Natural killer cell (primary cell): ENCODE measurements at regions not wholly inside any gene's neighbourhood (a gene's known extent, or its start where the extent isn't known, plus 50 kb on each side); places are given as distances from the start of the nearest gene placed in this dataset.

Source experiments
- ATAC-seq, 3 donors: fragments of 150-1000 bp in 2 of 3; fragments of 200-7000 bp in 1 of 3; cut with Tn5 transposase; 1 replicate in 1 of 3; 2 replicates in 2 of 3; pipeline ENCODE4 v1.10.0; 2021; ENCODE audit warnings: mild to moderate bottlenecking in 2 of 3, moderate library complexity in 2 of 3
- DNase-seq, 2 donors: peaks; one replicate each; pipeline versions ENCODE4 v3.0.0 to v3.0.0-alpha.2; 2013 to 2021; ENCODE audit warnings: mixed read lengths in 1 of 2
- H3K27ac ChIP-seq: one replicate; pipeline ENCODE4 v1.5.1; 2013; ENCODE audit warnings: mild to moderate bottlenecking, low read length
- H3K27me3 ChIP-seq: one replicate; pipeline ENCODE4 v1.6.1; 2013; ENCODE audit warnings: low read length; ENCODE audit not compliant: control insufficient read depth, insufficient read depth
- H3K36me3 ChIP-seq: one replicate; pipeline ENCODE4 v1.6.1; 2013; ENCODE audit warnings: low read length; ENCODE audit not compliant: control insufficient read depth, insufficient read depth
- H3K4me1 ChIP-seq: one replicate; pipeline ENCODE4 v1.6.1; 2013; ENCODE audit warnings: low read length; ENCODE audit not compliant: control insufficient read depth, insufficient read depth
- H3K4me3 ChIP-seq: one replicate; pipeline ENCODE4 v1.5.1; 2013; ENCODE audit warnings: low read length
- H3K9me3 ChIP-seq: one replicate; pipeline ENCODE4 v1.6.1; 2013; ENCODE audit warnings: low read length; ENCODE audit not compliant: control insufficient read depth, insufficient read depth
- H3K27ac Mint-ChIP-seq, 2 donors: one replicate each; pipeline ENCODE4 v1.8.0; 2022; ENCODE audit warnings: mild to moderate bottlenecking in 2 of 2, mixed read lengths in 2 of 2, moderate library complexity in 1 of 2
- H3K27me3 Mint-ChIP-seq, 2 donors: one replicate each; pipeline ENCODE4 v1.8.0; 2022; ENCODE audit warnings: low read depth in 2 of 2, mixed read lengths in 2 of 2
- H3K36me3 Mint-ChIP-seq: one replicate; pipeline ENCODE4 v1.8.0; 2022; ENCODE audit warnings: mixed read lengths
- H3K4me1 Mint-ChIP-seq, 2 donors: one replicate each; pipeline ENCODE4 v1.8.0; 2022; ENCODE audit warnings: mixed read lengths in 2 of 2
- H3K4me3 Mint-ChIP-seq: one replicate; pipeline ENCODE4 v1.8.0; 2022; ENCODE audit warnings: mild to moderate bottlenecking, moderate library complexity, mixed read lengths
- H3K9me3 Mint-ChIP-seq, 2 donors: one replicate each; pipeline ENCODE4 v1.8.0; 2022; ENCODE audit warnings: mixed read lengths in 2 of 2
- WGBS: methylation state at CpG from one replicate; pipeline ENCODE4 v1.1.7; 2013; ENCODE audit warnings: missing lambda C conversion rate; ENCODE audit not compliant: insufficient coverage; 5-methylcytosine and 5-hydroxymethylcytosine counted together
- intact Hi-C: fragments of 100-400 bp; cut with micrococcal nuclease; formaldehyde crosslinking; loops from one replicate; pipeline ENCODE4 v1.14.2; 2022
- TF ChIP-seq, protein P1 (sequence below): fragments of 200-600 bp; IDR thresholded peaks from one replicate; pipeline ENCODE4 v1.8.0; 2022; ENCODE audit warnings: antibody characterized with exemption

DNA sequence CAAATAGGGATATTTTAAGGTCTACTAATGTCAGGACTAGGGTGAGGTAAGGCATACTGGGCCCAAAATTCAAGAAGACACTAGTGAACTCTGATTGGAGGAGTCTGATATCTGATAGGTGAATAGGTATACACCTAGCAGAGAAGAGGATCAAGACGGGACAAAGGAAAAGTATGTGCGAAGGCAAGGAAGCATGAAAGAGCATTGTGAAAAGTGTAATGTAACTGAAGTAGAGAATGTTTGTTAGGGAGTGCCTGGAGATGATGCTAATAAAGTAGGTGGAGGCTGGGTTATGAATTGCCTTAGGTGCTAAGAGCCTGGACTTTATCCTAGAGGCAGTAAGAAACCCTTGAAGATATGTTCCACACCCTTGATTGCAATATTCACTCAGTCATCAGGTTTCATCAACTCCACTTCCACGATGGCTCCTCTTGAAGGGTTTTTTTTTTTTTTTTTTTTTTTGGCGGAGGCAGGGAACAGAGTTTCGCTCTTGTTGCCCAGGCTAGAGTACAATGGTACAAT, 49.9 kb upstream of the XIAP start:
- Mint-ChIP-seq H3K27me3 (no peaks in the 10 kb centered on the region), H3K4me3 (no peak overlapping the region), H3K27ac (no peak overlapping the region), H3K9me3 (no peaks in the 10 kb centered on the region), H3K4me1 (no peaks in the 10 kb centered on the region), H3K36me3 (no peaks in the 10 kb centered on the region)
- no peak overlapping the region for H3K4me3 ChIP-seq
- H3K4me1 ChIP-seq, result no peaks in the 10 kb centered on the region
- intact Hi-C loops, result no loop called here
- no peaks in the 10 kb centered on the region for H3K36me3 ChIP-seq
- 98% methylated on average over 3 of the region's 5 CpGs for WGBS
- H3K27ac ChIP-seq, result no peak overlapping the region
- H3K9me3 ChIP-seq, result no peaks in the 10 kb centered on the region
- ATAC-seq (no peak), DNase-seq (no peak)
- no peaks in the 10 kb centered on the region for H3K27me3 ChIP-seq
- TF ChIP-seq, protein P1, sequence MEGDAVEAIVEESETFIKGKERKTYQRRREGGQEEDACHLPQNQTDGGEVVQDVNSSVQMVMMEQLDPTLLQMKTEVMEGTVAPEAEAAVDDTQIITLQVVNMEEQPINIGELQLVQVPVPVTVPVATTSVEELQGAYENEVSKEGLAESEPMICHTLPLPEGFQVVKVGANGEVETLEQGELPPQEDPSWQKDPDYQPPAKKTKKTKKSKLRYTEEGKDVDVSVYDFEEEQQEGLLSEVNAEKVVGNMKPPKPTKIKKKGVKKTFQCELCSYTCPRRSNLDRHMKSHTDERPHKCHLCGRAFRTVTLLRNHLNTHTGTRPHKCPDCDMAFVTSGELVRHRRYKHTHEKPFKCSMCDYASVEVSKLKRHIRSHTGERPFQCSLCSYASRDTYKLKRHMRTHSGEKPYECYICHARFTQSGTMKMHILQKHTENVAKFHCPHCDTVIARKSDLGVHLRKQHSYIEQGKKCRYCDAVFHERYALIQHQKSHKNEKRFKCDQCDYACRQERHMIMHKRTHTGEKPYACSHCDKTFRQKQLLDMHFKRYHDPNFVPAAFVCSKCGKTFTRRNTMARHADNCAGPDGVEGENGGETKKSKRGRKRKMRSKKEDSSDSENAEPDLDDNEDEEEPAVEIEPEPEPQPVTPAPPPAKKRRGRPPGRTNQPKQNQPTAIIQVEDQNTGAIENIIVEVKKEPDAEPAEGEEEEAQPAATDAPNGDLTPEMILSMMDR, result no peak
